ENCODE measurements at regions not wholly inside any gene's neighbourhood (a gene's known extent, or its start where the extent isn't known, plus 50 kb on each side); places are given as distances from the start of the nearest gene placed in this dataset.
"Not testable (repeated sequence)": the region's sequence is repeated elsewhere in the genome, so short reads cannot be mapped to it uniquely, and the experiment has no call there.

DNA sequence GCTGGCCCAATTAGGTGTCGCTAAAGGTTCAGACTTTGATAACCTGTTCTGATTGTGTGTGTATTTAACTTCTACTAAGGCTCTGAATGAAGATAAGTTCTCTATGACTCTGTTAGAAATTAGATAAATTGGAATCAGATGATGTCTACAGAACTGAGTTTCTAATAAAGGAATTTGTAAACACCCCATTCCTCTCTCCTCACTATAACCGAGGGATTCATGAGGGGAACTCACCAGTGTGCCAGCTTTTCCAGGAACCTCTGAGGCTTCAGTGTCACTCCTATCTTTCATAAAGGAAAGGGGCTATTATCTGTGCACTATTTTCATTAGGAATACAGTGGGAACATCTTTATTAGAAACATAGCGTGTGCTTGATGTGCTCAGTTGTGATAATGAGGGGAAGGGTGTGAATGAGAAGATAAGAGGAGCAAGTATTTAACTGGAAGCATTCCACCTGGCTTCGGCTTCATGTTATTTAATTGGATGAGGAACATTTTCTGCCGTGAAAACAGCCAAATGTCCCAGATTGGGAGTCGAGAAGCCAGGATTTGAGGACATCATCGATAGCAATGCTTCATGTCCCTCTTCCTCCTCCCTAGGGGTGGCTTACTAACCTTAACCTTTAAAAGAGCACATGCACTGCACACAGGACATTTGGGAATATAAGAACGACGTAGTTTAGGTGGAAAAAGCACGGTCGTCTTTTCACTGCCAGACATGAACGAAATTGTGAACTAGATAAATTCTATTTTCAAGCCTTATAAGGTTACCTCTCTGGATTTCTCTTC is 84.8 kb upstream of the TCF4 start:
- TF ChIP-seq, protein P1, sequence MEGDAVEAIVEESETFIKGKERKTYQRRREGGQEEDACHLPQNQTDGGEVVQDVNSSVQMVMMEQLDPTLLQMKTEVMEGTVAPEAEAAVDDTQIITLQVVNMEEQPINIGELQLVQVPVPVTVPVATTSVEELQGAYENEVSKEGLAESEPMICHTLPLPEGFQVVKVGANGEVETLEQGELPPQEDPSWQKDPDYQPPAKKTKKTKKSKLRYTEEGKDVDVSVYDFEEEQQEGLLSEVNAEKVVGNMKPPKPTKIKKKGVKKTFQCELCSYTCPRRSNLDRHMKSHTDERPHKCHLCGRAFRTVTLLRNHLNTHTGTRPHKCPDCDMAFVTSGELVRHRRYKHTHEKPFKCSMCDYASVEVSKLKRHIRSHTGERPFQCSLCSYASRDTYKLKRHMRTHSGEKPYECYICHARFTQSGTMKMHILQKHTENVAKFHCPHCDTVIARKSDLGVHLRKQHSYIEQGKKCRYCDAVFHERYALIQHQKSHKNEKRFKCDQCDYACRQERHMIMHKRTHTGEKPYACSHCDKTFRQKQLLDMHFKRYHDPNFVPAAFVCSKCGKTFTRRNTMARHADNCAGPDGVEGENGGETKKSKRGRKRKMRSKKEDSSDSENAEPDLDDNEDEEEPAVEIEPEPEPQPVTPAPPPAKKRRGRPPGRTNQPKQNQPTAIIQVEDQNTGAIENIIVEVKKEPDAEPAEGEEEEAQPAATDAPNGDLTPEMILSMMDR (IDR thresholded peaks at IDR 0.05) = no peak
- no peak overlapping the region for H3K27ac ChIP-seq
- H3K4me3 ChIP-seq = peak overlapping the region; percentile 52
- DNase-seq (ENCODE audit: low spot score) = no peak

DNA sequence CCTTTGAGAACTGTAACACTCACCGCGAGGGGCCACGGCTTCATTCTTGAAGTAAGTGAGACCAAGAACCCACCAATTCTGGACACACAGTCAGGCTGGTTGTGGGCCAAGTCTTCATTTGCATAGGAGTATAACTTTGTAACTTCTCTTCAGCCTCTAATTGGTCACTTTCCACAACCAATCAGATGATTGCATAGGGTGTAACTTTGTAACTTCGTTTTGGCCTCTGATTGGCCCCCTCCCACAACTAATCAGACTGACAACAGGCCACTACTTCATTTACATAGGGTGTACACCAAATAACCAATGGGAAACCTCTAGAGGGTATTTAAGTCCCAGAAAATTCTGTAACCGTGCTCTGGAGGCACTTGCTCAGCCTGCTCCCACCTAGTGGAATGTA is 77.5 kb upstream of the TCF4 start:
- Histone ChIP-seq H3K4me3 (no peak overlapping the region), H3K27ac (no peak overlapping the region)
- DNase-seq (ENCODE audit: low spot score) = no peak
- TF ChIP-seq, protein P1 (IDR thresholded peaks at IDR 0.05) = no peak

DNA sequence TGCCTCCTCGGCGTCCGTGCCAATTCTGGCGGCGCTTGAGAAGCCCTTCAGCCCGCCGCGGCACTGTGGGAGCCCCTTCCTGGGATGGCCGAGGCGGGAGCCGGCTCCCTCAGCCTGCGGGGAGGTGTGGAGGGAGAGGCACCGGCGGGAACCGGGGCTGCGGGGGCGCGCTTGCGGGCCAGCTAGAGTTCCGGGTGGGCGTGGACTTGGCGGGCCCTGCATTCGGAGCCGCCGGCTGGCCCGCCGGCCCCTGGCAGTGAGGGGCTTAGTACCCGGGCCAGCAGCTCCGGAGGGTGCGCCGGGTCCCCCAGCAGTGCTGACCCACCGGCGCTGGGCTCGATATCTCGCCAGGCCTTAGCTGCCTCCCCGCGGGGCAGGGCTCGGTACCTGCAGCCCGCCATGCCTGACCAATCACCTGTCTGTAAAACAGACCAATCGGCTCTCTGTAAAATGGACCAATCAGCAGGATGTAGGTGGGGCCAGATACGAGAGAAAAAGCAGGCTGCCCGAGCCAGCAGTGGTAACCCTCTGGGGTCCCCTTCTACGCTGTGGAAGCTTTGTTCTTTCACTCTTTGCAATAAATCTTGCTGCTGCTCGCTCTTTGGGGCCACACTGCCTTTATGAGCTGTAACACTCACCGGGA is 76.9 kb upstream of the TCF4 start:
- not testable (repeated sequence) for H3K4me3 ChIP-seq; DNase-seq (ENCODE audit: low spot score); H3K27ac ChIP-seq

DNA sequence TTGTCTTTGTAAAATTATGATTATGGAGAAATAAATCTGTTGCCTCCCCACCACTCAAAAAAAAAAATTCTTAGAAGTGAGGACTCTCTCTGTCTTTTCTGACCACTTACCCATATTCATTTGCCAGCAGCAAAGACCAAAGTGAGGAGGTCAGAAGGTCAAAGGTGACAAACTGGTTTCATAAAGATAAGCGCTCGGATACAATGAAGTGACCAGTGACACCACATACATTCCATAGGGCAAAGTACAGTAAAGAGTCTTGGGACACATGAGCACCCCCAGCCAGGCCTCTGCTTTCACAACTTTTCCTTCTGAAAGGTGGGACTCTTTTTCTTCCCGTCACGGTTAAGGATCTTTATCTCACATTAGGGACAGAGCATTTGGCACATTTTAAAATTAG is 75.9 kb upstream of the TCF4 start:
- TF ChIP-seq, protein P1 (IDR thresholded peaks at IDR 0.05) = no peak
- H3K27ac ChIP-seq = no peak overlapping the region
- DNase-seq (ENCODE audit: low spot score) = no peak
- H3K4me3 ChIP-seq = no peak overlapping the region

DNA sequence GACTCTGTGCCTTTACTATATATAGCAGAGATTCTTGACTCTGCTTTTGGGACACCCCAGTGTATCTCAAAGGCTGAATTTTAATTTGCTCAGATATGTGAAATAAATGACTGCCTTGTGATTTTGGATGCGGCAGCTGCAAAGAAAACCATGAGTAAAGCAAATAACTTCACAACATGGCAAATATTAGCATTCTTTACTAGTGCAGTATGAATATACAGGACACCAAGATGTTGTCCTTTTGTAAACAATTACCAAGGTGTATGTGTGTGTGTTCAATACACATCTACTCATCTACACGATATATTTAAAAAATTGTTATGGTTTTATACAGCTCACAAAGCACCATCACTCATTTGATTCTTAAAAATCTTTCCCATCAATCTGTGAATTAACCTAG is 70.6 kb upstream of the TCF4 start:
- no peak overlapping the region for H3K27ac ChIP-seq
- no peak for DNase-seq (ENCODE audit: low spot score)
- TF ChIP-seq, protein P1 (IDR thresholded peaks at IDR 0.05) = no peak
- no peak overlapping the region for H3K4me3 ChIP-seq

DNA sequence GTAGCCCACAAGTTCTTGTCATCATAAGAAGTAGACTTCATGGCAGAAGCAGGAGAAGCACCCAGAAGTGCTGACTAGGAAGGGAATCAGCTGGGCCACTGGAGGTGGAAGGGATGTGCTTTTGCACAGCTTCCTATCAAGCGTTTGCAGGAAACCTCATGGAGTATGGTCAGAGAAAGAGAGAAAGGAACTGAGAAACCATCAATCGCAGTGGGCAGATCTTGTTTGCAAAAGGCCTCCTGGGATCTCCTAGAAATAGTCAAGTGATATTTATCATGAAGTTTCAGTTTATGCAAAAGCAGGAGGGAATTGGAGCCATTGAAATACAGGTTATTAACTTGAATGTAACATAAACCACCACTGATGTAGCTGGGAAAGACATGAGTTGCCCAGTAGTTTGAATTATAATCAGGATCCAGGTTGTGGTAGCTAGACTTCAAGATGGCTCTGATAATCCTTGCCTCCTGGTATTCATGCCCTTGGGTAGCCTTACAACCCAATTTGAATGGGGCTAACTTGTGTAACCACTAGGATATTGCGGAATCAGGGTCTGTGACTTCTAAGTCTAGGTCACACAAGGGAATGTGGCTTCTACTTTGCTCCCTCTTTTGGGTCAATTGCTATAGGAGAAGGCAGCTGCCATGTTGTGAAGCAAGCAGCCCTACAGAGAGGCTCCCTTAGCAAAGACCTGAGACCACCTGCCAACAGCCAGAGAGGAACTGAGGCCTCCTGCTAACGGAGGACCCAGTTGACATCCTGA is 69.8 kb upstream of the TCF4 start:
- no peak overlapping the region for H3K27ac ChIP-seq
- H3K4me3 ChIP-seq = no peak overlapping the region
- DNase-seq (ENCODE audit: low spot score) = no peak
- TF ChIP-seq, protein P1 (IDR thresholded peaks at IDR 0.05) = no peak

DNA sequence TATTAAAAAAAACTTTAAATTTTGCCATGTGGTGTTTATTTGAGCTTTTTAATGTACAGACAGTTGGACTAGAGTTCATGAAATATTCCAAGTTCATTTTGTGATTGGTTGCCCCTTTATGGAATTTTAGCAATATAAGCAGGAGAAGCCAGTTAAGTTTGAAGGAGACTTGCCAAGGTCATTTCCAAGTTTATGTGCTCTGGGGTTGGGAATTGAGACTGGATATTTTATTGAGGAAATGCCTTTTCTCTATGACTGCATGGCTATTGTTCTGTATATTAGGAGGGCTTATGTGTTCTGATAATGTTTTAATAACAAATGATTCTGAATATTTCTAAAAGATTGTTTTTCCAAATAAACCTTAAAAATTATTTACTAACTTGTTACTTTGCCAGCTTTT is 67.0 kb upstream of the TCF4 start:
- TF ChIP-seq, protein P1 (IDR thresholded peaks at IDR 0.05) = no peak
- no peak overlapping the region for H3K27ac ChIP-seq
- no peak for DNase-seq (ENCODE audit: low spot score)
- no peak overlapping the region for H3K4me3 ChIP-seq
